H9 (cell line): ENCODE measurements at regions not wholly inside any gene's neighbourhood (a gene's known extent, or its start where the extent isn't known, plus 50 kb on each side); places are given as distances from the start of the nearest gene placed in this dataset.

Experiments
- DNase-seq: peaks from one replicate; pipeline ENCODE4 v3.0.0-alpha.2; 2017
- H2AFZ ChIP-seq: one replicate; pipeline ENCODE4 v1.6.1; 2013; ENCODE audit warnings: mild to moderate bottlenecking, low read length, control low read depth, moderate library complexity
- H2AK5ac ChIP-seq: 2 replicates; pipeline ENCODE4 v1.6.1; 2013; ENCODE audit warnings: low read length, control low read depth, mixed read lengths; ENCODE audit not compliant: insufficient read length
- H2BK120ac ChIP-seq: one replicate; pipeline ENCODE4 v1.6.1; 2013; ENCODE audit warnings: low read depth, mild to moderate bottlenecking, low read length, control low read depth, inconsistent platforms; ENCODE audit not compliant: poor library complexity, severe bottlenecking
- H2BK12ac ChIP-seq: 2 replicates; pipeline ENCODE4 v1.6.1; 2013; ENCODE audit warnings: low read length, control low read depth, mixed read lengths, low read depth; ENCODE audit not compliant: insufficient read length
- H2BK15ac ChIP-seq: 2 replicates; pipeline ENCODE4 v1.6.1; 2013; ENCODE audit warnings: low read depth, low read length, control low read depth
- H2BK20ac ChIP-seq: one replicate; pipeline ENCODE4 v1.6.1; 2013; ENCODE audit warnings: low read depth, mild to moderate bottlenecking, low read length, control low read depth, inconsistent platforms; ENCODE audit not compliant: poor library complexity, severe bottlenecking
- H2BK5ac ChIP-seq: 2 replicates; pipeline ENCODE4 v1.6.1; 2013; ENCODE audit warnings: low read length, control low read depth, mixed read lengths; ENCODE audit not compliant: insufficient read length
- H3K14ac ChIP-seq: 2 replicates; pipeline ENCODE4 v1.6.1; 2013; ENCODE audit warnings: low read length, control low read depth; ENCODE audit not compliant: insufficient read depth
- H3K18ac ChIP-seq: 2 replicates; pipeline ENCODE4 v1.6.1; 2013; ENCODE audit warnings: low read depth, mild to moderate bottlenecking, mixed read lengths, low read length, control low read depth; ENCODE audit not compliant: insufficient read length
- H3K23ac ChIP-seq: 2 replicates; pipeline ENCODE4 v1.6.1; 2013; ENCODE audit warnings: low read length, control low read depth, mixed read lengths, low read depth; ENCODE audit not compliant: insufficient read length
- H3K23me2 ChIP-seq: 2 replicates; pipeline ENCODE4 v1.6.1; 2013; ENCODE audit warnings: low read depth, mild to moderate bottlenecking, mixed read lengths, low read length, control low read depth; ENCODE audit not compliant: insufficient read length, poor library complexity, severe bottlenecking
- H3K27ac ChIP-seq: 2 replicates; pipeline ENCODE4 v1.5.1; 2013; ENCODE audit warnings: low read length, control low read depth, mixed read lengths, low read depth; ENCODE audit not compliant: insufficient read length
- H3K27me3 ChIP-seq: 2 replicates; pipeline ENCODE4 v1.6.1; 2013; ENCODE audit warnings: low read length, control low read depth, inconsistent platforms; ENCODE audit not compliant: insufficient read depth
- H3K4ac ChIP-seq: 2 replicates; pipeline ENCODE4 v1.6.1; 2013; ENCODE audit warnings: low read depth, mild to moderate bottlenecking, control low read depth, inconsistent platforms, low read length, moderate library complexity
- H3K4me1 ChIP-seq: 2 replicates; pipeline ENCODE4 v1.6.1; 2013; ENCODE audit warnings: low read length, control low read depth, inconsistent platforms; ENCODE audit not compliant: insufficient read depth
- H3K4me2 ChIP-seq: 2 replicates; pipeline ENCODE4 v1.6.1; 2013; ENCODE audit warnings: low read length, control low read depth, mixed read lengths; ENCODE audit not compliant: insufficient read length, insufficient read depth
- H3K56ac ChIP-seq: 2 replicates; pipeline ENCODE4 v1.6.1; 2013; ENCODE audit warnings: low read depth, mild to moderate bottlenecking, mixed read lengths, low read length, control low read depth; ENCODE audit not compliant: insufficient read length
- H3K79me1 ChIP-seq: 2 replicates; pipeline ENCODE4 v1.6.1; 2013; ENCODE audit warnings: low read depth, mild to moderate bottlenecking, moderate library complexity, low read length, control low read depth, inconsistent platforms; ENCODE audit not compliant: insufficient read depth, poor library complexity, severe bottlenecking
- H3K79me2 ChIP-seq: 2 replicates; pipeline ENCODE4 v1.6.1; 2013; ENCODE audit warnings: low read length, control low read depth, inconsistent platforms; ENCODE audit not compliant: insufficient read depth
- H3K9ac ChIP-seq: 2 replicates; pipeline ENCODE4 v1.6.1; 2013; ENCODE audit warnings: low read length, control low read depth, mixed read lengths; ENCODE audit not compliant: insufficient read length; ENCODE audit errors: extremely low read depth
- H3K9me3 ChIP-seq: one replicate; pipeline ENCODE4 v1.6.1; 2013; ENCODE audit warnings: low read depth, low read length, inconsistent platforms; ENCODE audit not compliant: control insufficient read depth
- H3T11ph ChIP-seq: one replicate; pipeline ENCODE4 v1.6.1; 2013; ENCODE audit warnings: mild to moderate bottlenecking, low read length, control low read depth, inconsistent platforms
- H4K20me1 ChIP-seq: one replicate; pipeline ENCODE4 v1.6.1; 2013; ENCODE audit not compliant: control insufficient read depth, insufficient read length, insufficient read depth
- H4K5ac ChIP-seq: 2 replicates; pipeline ENCODE4 v1.6.1; 2013; ENCODE audit warnings: low read depth, mild to moderate bottlenecking, mixed read lengths, low read length, control low read depth; ENCODE audit not compliant: insufficient read length
- H4K8ac ChIP-seq: replicated peaks from 2 replicates; pipeline ENCODE4 v1.6.1; 2013; ENCODE audit warnings: low read length, control low read depth, mixed read lengths, low read depth; ENCODE audit not compliant: insufficient read length
- H4K91ac ChIP-seq: 2 replicates; pipeline ENCODE4 v1.6.1; 2013; ENCODE audit warnings: low read depth, mild to moderate bottlenecking, moderate library complexity, mixed read lengths, low read length, control low read depth; ENCODE audit not compliant: insufficient read length
- H3K27ac Mint-ChIP-seq, 3 experiments: 2 replicates in 2 of 3; 3 replicates in 1 of 3; pipeline ENCODE4 v1.8.0; 2020 to 2021; ENCODE audit warnings: mixed read lengths in 3 of 3, mild to moderate bottlenecking in 1 of 3, moderate library complexity in 1 of 3
- H3K27me3 Mint-ChIP-seq: 2 replicates; pipeline ENCODE4 v1.8.0; 2021; ENCODE audit warnings: low read depth, mild to moderate bottlenecking, moderate library complexity, mixed read lengths
- H3K36me3 Mint-ChIP-seq, 3 experiments: 2 replicates in 2 of 3; 3 replicates in 1 of 3; pipeline ENCODE4 v1.8.0; 2020 to 2021; ENCODE audit warnings: low read depth in 3 of 3, mixed read lengths in 3 of 3; ENCODE audit not compliant: insufficient read depth in 1 of 3
- H3K4me1 Mint-ChIP-seq, 2 experiments: 2 replicates each; pipeline ENCODE4 v1.8.0; 2020; ENCODE audit warnings: mixed read lengths in 2 of 2
- H3K4me3 Mint-ChIP-seq, 2 experiments: 2 replicates in 1 of 2; 3 replicates in 1 of 2; pipeline ENCODE4 v1.8.0; 2020 to 2021; ENCODE audit warnings: mild to moderate bottlenecking in 2 of 2, mixed read lengths in 2 of 2, moderate library complexity in 1 of 2
- H3K9me3 Mint-ChIP-seq, 2 experiments: 2 replicates in 1 of 2; 3 replicates in 1 of 2; pipeline ENCODE4 v1.8.0; 2020; ENCODE audit warnings: mild to moderate bottlenecking in 2 of 2, mixed read lengths in 2 of 2, moderate library complexity in 1 of 2
- WGBS: extraction: QIAGEN DNeasy Blood & Tissue Kit; methylation state at CpG from one replicate; pipeline ENCODE4 v1.1.7; 2013; ENCODE audit warnings: missing lambda C conversion rate, low lambda C conversion rate, mixed read lengths; ENCODE audit not compliant: insufficient read length; ENCODE audit errors: extremely low coverage; 5-methylcytosine and 5-hydroxymethylcytosine counted together
- TF ChIP-seq, protein P1 (sequence below): fragments of 200-600 bp; sonication (generic); conservative IDR thresholded peaks from 3 replicates; pipeline ENCODE4 v1.8.0; 2021; ENCODE audit warnings: antibody characterized with exemption, mild to moderate bottlenecking

GRCh38 chr7:153616711-153617325, 435.4 kb upstream of the DPP6 start:
- Histone ChIP-seq H2AFZ (no peak overlapping the region), H3K27ac (no peak overlapping the region), H3K18ac (no peak overlapping the region), H3K14ac (no peak overlapping the region), H2BK12ac (no peak overlapping the region), H3K4me1 (no peaks in the 10 kb centered on the region), H2BK20ac (no peak overlapping the region), H3K79me2 (no peaks in the 10 kb centered on the region), H3K79me1 (no peaks in the 10 kb centered on the region), H3K4me2 (no peak overlapping the region), H2BK120ac (no peak overlapping the region), H3K4ac (no peak overlapping the region), H4K5ac (no peak overlapping the region), H3K27me3 (no peaks in the 10 kb centered on the region), H3K9me3 (peaks cover 4% of the 10 kb centered on the region), H2AK5ac (no peak overlapping the region), H3T11ph (no peak overlapping the region), H4K91ac (no peak overlapping the region), H3K23me2 (no peaks in the 10 kb centered on the region), H4K8ac (no peak overlapping the region), H3K23ac (no peak overlapping the region), H4K20me1 (no peaks in the 10 kb centered on the region), H3K9ac (no peak overlapping the region), H2BK5ac (no peak overlapping the region), H2BK15ac (no peak overlapping the region), H3K56ac (no peak overlapping the region)
- Mint-ChIP-seq H3K4me3 (no peak overlapping the region), H3K27me3 (no peaks in the 10 kb centered on the region), H3K9me3 (peaks cover 68 to 80% of the 10 kb centered on the region in 2 experiments), H3K36me3 (peaks cover 0 to 15% (median 4%) of the 10 kb centered on the region in 3 experiments; a peak in 5 of 7 replicates), H3K27ac (no peak overlapping the region), H3K4me1 (no peaks in the 10 kb centered on the region)
- no peak for DNase-seq
- WGBS: no CpG with 5 or more reads among the region's 8 CpGs
- TF ChIP-seq, protein P1, sequence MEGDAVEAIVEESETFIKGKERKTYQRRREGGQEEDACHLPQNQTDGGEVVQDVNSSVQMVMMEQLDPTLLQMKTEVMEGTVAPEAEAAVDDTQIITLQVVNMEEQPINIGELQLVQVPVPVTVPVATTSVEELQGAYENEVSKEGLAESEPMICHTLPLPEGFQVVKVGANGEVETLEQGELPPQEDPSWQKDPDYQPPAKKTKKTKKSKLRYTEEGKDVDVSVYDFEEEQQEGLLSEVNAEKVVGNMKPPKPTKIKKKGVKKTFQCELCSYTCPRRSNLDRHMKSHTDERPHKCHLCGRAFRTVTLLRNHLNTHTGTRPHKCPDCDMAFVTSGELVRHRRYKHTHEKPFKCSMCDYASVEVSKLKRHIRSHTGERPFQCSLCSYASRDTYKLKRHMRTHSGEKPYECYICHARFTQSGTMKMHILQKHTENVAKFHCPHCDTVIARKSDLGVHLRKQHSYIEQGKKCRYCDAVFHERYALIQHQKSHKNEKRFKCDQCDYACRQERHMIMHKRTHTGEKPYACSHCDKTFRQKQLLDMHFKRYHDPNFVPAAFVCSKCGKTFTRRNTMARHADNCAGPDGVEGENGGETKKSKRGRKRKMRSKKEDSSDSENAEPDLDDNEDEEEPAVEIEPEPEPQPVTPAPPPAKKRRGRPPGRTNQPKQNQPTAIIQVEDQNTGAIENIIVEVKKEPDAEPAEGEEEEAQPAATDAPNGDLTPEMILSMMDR: no peak
